HG03064 (cell line): ENCODE measurements at regions not wholly inside any gene's neighbourhood (a gene's known extent, or its start where the extent isn't known, plus 50 kb on each side); places are given as distances from the start of the nearest gene placed in this dataset.
"Not testable (repeated sequence)": the region's sequence is repeated elsewhere in the genome, so short reads cannot be mapped to it uniquely, and the experiment has no call there.

Experiments
- ATAC-seq: cut with Tn5 transposase; IDR thresholded peaks from one replicate; pipeline ENCODE4 v1.9.1; 2021; ENCODE audit warnings: low read depth; ENCODE audit not compliant: unreplicated experiment

DNA sequence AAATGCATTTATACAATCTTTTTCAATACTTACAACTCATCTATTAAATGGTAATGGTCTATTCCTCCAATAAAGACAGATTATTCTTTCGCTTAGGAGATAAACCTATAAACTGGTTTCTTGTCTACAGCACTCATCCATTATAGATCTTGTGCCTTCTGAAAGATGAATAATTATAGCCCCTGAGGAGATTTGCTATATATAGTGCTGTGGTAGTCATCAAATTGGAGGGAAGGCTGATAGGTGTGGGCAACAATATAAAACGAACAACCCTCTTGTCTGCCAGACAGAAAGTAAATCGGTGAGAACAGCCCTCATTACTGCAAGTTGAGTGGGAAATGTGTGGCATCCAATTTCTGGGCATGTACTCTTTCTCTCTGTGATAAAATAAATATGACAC is 292.5 kb upstream of the CNR1 start:
- ATAC-seq, result no peak

DNA sequence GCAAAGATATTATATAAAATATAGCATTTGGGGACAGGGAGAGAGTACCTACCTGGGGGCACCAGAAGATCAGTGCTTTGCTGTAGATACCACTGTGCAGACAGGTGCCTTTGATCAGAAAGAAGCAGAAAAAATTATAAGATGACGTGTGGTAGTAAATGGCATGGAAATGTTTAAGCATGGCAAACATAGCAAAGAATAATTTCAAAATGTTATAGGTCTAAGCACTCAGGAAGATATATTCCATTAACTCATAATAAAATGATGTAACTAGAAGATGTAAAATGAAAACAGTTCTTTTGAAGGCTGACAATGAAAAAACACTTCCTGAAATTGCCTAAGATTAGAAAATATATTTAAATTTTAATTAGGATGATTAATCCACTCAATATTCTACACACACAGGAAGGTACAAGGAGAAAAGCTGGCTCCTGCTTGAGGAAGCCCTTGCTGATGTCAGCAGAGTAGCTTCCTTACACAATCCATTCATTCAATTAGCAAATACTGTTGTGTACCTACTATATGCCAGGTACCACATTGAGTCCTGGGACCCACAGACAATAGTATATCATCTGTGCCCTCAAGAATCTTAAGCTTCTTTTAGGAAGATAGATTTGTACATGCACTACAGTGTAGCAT is 290.2 kb upstream of the CNR1 start:
- ATAC-seq, result no peak

DNA sequence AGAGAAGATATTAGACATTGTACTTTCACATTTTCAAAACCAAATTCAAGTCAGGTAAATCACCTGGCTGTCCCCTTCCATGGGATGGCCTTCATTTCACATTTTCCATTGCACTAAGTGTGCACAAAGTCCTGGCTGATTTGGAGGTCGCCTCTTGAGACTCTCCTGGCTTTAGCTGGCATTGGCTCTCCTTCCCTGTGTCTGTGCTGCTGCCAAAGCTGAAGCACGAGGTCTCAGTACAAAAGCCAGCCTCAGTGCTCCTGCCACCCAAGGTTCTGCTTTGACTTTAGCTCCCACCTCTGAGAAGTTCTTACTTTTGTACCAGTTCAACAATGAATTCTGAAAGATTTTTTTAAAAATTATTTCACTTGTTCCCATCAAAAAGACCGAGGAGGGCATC is 289.2 kb upstream of the CNR1 start:
- ATAC-seq, result no peak

DNA sequence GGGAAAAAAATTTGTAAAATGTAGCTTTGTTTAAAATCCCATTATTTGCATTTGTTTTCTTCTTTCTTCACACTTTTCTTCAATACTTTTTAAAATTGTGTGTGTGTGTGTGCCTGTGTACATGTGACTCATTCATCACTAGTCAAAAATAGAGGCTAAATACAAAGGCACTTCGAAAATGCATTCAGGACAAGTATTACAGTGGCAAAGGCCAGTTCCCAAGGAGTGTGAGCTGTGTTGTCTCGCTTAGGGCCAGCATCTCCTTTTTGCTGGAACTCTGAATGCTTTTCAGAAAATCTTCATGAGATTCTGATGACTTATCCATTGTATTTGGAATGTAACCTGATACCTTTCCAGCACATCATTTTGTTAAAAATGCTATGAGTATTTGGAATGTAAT is 288.5 kb upstream of the CNR1 start:
- no peak for ATAC-seq

DNA sequence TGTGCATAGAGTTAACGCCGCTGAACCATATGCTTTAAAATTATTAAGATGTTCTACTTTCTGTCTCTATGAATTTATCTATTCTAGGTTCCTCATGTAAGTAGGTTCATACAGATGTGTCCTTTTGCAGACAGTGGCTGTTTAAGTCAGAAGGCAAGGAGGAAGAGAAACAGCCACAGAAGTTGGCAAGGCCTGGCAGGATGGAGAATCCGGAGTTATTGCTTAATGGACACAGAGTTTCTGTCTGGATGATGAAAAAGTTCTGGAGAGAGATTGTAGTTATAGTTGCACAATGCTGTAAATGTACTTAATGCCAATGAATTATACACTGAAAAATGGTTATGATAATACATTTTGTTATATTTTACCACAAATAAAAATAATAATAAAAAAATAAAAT is 283.6 kb upstream of the CNR1 start:
- ATAC-seq, result no peak

DNA sequence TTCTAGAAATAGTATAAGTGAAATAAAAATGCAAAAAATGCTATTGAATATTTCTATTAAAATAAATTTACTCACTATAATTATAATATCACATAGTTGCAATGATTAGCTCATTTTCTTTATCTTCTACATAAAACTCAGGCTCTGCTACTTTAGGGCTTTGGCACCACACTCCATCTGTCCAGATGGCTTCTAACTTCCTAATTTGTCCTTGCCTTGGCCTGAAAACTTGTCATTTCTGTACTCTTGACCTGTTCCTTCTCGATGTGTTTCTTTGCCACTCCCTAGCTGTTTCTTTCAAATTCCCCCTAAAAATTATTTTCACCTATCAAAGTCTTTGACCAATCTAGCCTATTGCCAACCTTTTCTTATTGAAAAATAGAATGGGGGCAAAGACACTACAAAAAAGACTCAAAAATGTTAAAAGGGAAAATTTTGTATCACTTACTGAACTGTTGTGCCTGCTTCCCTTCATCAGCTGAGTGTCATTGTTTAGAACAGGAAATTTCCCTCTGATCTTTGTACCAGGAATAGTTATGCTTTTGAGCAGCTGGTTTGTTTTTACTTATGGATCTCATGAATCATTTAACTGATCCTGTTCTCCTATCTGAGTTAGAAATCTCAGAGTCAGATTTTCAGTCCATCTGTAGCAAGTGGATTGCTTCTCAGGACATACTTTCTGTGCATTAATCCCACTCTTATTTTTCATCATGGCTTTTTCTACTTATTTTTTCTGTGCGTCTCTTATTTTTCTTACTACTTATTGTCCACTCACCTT is 279.2 kb upstream of the CNR1 start:
- ATAC-seq, result no peak

DNA sequence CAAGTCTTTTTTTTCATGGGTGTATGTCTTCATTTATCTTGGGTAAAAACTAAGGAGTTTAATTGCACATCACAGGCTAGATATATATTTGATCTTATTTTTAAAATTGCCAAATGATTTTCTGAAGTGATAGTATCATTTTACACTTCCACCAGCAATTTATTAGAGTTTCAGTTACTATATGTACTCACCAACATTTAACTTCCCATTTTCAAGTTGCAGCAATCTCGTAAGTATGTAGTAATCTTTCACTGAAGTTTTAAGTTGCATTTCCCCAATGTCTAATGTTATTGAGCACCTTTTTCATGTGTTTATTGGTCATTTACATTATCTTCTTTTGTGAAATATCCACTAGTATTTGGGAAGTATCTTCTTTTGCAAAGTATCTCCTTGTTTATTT is 277.4 kb upstream of the CNR1 start:
- ATAC-seq, result no peak

DNA sequence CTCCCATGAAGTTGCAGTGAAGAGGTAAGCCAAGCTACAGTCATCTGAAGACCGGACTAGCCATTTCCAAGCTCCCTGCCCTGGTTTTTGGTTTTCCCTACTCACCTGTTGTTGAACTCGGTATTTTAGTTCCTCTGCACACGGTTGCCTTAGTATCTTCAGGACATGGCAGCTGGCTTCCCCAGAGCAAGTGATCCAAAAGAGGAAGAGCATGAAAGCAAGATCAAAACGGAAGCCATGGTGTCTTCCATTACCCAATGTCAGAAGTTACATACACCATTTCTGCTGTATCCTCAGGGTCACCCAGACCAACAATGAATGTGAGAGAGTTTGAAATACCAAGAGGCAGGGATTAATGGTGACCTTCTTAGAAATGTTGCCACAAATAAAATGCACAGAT is 276.6 kb upstream of the CNR1 start:
- ATAC-seq, result no peak

DNA sequence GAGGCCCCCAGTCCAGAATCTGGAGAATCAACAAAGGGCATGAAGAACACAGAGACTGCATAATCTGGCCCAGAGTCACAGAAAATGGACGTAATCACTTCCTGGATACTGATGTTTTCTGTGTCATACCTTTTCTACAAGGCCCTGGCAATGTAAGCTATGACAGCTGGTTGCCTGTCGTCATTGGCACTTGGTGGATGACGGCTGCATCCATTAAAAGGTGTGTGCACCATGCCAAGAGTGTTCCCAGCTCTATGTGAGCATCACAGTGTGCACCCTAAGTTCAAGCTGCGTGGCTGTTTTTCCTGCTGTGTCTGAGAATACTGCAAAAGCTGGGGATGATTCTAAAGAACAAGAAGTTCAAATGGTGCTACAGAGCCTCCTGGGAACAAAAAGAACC is 275.2 kb upstream of the CNR1 start:
- no peak for ATAC-seq

DNA sequence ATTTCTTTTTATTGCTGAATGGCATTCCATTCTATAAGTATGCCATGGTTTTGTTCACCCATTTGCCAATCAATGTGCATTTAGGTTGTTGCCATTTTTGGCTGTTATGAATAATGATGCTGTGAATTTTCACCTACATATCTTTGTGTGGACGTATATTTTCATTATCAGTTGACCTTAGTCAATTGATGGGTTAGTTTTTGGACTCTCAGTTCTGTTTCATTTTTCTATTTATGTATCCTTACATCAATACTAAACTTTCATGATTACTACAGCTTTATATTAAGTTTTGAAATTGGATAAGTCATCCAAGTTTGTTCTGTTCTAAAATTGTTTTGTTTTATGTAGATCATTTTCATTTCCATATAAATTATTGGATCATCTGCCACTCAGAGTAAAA is 261.9 kb upstream of the CNR1 start:
- ATAC-seq, result no peak

DNA sequence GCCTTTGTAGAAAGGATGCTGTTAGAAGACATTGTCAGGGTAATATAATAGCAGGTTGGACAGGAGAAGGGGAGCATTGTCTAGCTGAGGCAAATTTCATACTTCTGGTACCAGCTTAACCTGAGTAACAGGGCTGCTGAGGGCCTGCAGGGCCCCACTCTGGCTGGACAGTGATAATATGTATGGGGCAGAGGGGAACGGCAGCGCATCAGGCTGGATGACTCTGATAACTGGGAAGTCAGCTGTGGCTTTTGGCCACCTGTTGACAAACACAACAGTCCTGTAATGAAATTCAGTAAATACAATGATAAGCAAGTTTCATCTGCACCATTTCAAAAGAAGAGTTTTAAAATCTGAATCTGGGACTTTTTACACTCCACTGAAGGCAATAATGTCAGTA is 259.9 kb upstream of the CNR1 start:
- ATAC-seq, result no peak

DNA sequence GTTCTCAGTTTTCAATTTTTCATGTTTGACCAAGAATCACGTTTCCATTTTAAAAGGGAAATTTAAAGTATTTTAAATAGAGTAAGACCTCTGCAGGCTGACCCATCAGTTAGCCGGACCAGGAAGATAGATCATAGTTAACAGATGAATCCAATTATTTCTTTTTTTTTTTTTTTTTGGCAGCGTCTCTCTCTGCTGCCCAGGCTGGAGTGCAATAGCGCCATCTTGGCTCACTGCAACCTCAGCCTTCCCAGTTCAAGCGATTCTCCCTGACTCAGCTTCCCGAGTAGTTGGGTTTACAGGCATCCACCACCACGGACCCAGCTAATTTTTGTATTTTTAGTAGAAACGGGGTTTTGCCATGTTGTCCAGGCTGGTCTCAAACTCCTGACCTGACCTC is 256.7 kb upstream of the CNR1 start:
- ATAC-seq, result no peak

DNA sequence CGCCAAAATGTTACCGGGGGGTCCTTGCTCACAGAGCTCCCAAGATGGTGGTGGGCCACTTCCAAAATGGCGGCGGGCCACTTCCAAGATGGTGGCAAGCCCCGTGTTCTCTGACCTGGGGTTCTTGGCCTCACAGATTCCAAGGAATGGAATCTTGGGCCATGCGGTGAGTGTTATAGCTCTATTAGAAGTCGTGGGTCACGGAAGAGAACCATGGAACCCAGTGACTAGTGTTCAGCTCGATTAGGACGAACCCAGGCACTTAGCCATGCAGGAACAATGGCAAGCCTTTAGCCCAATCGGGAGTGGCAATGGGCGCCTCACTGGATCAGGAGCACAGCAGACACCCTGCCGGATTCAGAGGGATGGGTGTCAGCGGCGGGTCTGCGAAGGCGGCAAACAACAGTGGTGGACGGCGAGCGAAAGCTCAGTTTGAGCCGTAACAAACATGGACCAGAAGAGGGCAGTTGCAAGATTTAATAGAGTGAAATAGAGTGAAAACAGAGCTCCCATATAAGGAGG is 254.9 kb upstream of the CNR1 start:
- ATAC-seq, result not testable (repeated sequence)

DNA sequence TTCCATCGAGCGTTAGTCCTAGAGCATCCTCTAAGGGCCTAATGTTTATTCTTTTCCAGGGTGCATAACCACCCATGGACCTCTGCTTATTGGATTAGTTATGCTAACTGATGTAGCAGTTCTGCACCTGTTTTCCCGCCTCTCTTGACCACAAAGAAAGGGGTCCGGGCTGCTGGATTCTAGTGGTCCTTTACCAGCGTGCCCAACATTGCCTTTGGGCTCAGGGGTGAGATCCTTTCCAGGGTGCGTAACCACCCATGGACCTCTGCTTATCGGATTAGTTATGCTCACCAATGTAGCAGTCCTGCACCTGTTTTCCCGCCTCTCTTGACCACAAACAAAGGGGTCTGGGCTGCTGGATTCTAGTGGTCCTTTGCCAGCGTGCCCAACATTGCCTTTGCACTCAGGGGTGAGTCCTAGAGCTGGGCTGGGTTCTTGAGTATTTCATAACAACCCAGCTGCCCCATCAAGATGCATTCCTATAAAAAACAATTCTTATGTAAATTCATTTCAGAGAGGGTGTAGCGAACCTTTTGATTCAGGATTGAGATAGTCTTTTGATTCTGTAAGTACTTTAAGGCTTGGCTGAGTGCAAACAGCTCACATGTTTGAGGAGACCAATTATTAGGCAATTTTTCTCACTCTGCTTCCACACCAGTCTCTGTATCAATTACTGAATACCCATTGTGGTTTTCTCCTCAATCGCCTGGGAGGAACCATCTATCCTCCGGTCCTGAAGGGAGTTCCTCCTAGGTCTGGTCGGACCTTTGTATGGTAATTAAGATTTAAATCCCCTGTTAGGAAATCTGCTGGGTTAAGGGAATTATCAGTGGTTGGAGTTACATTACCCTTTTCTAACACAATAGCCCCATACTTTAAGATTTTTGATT is 253.0 kb upstream of the CNR1 start:
- not testable (repeated sequence) for ATAC-seq

DNA sequence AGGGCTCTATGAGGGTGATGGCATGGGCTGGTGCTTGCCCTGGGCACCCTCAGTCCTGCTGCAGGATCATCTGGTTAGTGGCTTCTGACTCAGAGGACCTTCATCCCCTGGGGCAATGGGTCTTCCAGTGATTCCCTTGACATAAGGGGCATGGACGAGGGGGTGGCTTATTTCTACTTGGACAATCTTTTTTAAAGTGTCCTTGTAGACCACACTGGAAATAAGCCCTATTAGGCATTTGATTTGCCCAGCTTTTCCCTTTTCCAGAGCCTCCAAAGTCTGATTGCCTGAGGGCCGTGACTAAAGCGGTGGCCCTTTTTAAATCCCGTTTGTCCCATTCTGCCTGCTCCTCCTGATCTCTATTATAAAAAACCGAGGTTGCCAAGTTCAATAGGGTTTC is 251.2 kb upstream of the CNR1 start:
- not testable (repeated sequence) for ATAC-seq

DNA sequence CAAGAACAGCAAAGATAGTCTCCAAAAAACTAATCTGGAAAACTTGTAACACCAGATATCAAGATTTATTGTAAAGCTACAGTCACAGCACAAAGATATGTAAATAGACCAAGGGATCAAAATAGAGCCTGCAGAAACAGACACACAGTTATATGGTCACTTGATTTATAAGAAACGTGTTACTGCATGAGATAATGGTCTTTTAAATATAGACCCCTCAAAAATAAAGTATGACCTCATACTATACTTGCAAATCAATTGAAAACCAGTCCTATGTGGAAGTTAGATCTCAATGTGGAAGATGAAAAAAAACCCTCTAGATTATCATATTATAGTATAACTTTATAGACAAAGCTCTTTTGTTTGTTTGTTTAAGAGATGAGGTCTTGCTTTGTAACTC is 247.3 kb upstream of the CNR1 start:
- no peak for ATAC-seq

DNA sequence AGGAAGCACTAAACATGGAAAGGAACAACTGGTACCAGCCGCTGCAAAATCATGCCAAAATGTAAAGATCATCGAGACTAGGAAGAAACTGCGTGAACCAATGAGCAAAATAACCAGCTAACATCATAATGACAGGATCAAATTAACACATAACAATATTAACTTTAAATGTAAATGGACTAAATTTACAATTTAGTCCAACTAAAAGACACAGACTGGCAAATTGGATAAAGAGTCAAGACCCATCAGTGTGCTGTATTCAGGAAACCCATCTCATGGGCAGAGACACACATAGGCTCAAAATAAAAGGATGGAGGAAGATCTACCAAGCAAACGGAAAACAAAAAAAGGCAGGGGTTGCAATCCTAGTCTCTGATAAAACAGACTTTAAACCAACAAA is 242.2 kb upstream of the CNR1 start:
- ATAC-seq, result not testable (repeated sequence)

DNA sequence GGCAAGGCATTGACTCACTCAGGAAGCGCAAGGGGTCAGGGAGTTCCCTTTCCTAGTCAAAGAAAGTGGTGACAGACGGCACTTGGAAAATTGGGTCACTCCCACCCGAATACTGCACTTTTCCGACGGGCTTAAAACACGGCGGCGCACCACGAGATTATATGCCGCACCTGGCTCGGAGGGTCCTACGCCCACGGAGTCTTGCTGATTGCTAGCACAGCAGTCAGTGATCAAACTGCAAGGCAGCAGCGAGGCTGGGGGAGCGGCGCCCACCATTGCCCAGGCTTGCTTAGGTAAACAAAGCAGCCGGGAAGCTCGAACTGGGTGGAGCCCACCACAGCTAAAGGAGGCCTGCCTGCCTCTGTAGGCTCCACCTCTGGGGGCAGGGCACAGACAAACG is 240.5 kb upstream of the CNR1 start:
- not testable (repeated sequence) for ATAC-seq

DNA sequence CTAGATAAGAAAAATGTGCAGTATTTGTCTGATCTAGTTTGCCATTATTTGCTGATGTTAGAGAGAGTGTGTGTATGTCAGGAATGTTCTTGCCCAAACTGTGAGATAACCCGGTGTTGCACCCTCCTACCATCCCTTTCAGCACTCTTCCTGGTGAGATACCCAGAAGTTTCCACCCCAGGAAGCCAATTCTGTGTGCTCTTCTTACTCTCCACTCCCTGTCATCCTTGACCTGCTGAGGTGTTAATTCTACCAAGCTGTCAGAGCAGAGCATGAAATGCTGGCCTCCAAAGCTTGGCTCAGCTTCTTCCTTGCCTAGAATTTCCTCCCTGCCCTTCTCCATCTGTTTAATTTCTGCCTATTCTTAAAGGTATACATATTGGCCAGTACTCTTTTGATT is 237.3 kb upstream of the CNR1 start:
- no peak for ATAC-seq

DNA sequence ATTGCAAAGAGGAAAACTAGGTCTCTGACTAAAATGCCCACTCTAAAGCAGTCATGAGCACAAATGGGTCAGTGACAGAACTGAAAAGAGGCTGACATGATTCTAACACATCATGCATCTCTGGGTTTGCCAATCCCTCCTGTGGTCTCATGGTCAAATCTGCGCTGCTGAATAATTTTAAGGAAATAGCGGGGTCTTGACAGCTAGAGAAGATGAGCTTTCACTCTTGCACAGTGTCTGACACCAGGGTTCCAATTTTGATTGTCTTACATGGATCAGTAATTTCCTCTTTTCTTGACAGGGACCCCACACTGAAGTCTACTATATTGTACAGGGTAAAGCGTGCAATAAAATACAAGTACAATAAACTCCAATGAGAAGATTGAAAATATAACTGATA is 236.8 kb upstream of the CNR1 start:
- ATAC-seq, result no peak

DNA sequence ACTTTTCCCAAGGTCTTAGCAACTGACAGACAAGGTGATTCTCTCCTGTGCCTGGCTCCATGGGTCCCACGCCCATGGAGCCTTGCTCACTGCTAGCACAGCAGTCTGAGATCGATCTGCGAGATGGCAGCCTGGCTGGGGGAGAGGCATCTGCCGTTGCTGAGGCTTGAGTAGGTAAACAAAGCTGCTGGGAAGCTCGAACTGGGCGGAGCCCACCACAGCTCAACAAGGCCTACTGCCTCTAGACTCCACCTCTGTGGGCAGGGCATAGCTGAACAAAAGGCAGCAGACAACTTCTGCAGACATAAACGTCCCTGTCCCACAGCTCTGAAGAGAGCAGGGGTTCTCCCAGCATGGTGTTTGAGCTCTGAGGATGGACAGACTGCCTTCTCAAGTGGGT is 224.9 kb upstream of the CNR1 start:
- not testable (repeated sequence) for ATAC-seq
